DMS153 (cell line): ENCODE measurements at regions not wholly inside any gene's neighbourhood (a gene's known extent, or its start where the extent isn't known, plus 50 kb on each side); places are given as distances from the start of the nearest gene placed in this dataset.
"Not testable (repeated sequence)": the region's sequence is repeated elsewhere in the genome, so short reads cannot be mapped to it uniquely, and the experiment has no call there.

Source experiments
- DNase-seq: peaks from one replicate; lab custom pipeline; 2025; lab: John Stamatoyannopoulos, UW

GRCh38 chr3:72028307-72028706 lies 243.4 kb upstream of the PROK2 start:
- not testable (repeated sequence) for DNase-seq

- DNase-seq: not testable (repeated sequence)
Measured at GRCh38 chr3:72027728-72028127, 242.8 kb upstream of the PROK2 start.

GRCh38 chr3:72022027-72022426 lies 237.1 kb upstream of the PROK2 start:
- no peak for DNase-seq

- DNase-seq: no peak
Measured at GRCh38 chr3:72021531-72021930, 236.6 kb upstream of the PROK2 start.

GRCh38 chr3:72018343-72018984 lies 233.5 kb upstream of the PROK2 start:
- DNase-seq: no peak

- no peak for DNase-seq
Measured at GRCh38 chr3:72017935-72018334, 233.0 kb upstream of the PROK2 start.

GRCh38 chr3:72017311-72017710 lies 232.4 kb upstream of the PROK2 start:
- DNase-seq: no peak

GRCh38 chr3:72015463-72015862 lies 230.5 kb upstream of the PROK2 start:
- DNase-seq: no peak

GRCh38 chr3:72013084-72013483 lies 228.1 kb upstream of the PROK2 start:
- DNase-seq: no peak

GRCh38 chr3:72012363-72012762 lies 227.4 kb upstream of the PROK2 start:
- DNase-seq: no peak

GRCh38 chr3:72011485-72011884 lies 226.5 kb upstream of the PROK2 start:
- DNase-seq: no peak

- no peak for DNase-seq
Measured at GRCh38 chr3:72009851-72010443, 225.0 kb upstream of the PROK2 start.

- DNase-seq: no peak
Measured at GRCh38 chr3:72008226-72008996, 223.5 kb upstream of the PROK2 start.

GRCh38 chr3:72006631-72007556 lies 221.9 kb upstream of the PROK2 start:
- DNase-seq: no peak

- DNase-seq: no peak
Measured at GRCh38 chr3:72004749-72005292, 219.9 kb upstream of the PROK2 start.

GRCh38 chr3:72003936-72004335 lies 219.0 kb upstream of the PROK2 start:
- no peak for DNase-seq

GRCh38 chr3:72001758-72002157 lies 216.8 kb upstream of the PROK2 start:
- DNase-seq: no peak

GRCh38 chr3:71998995-71999673 lies 214.2 kb upstream of the PROK2 start:
- DNase-seq: no peak

- DNase-seq: no peak
Measured at GRCh38 chr3:71997066-71997653, 212.2 kb upstream of the PROK2 start.

- no peak for DNase-seq
Measured at GRCh38 chr3:71994906-71995305, 210.0 kb upstream of the PROK2 start.

GRCh38 chr3:71994203-71994602 lies 209.3 kb upstream of the PROK2 start:
- DNase-seq: no peak
